Esophagus (tissue), 2 donors: ENCODE measurements at regions not wholly inside any gene's neighbourhood (a gene's known extent, or its start where the extent isn't known, plus 50 kb on each side); places are given as distances from the start of the nearest gene placed in this dataset.

Experiments used
- H3K27ac ChIP-seq, 2 donors: one replicate each; pipeline ENCODE4 v1.5.1; 2013; ENCODE audit warnings: low read depth in 2 of 2, mild to moderate bottlenecking in 2 of 2, inconsistent platforms in 1 of 2, low read length in 1 of 2, moderate library complexity in 1 of 2
- H3K27me3 ChIP-seq, 2 donors: one replicate each; pipeline ENCODE4 v1.6.1; 2013; ENCODE audit warnings: low read length in 2 of 2, control low read depth in 1 of 2, mild to moderate bottlenecking in 1 of 2; ENCODE audit not compliant: insufficient read depth in 2 of 2, control insufficient read depth in 1 of 2
- H3K36me3 ChIP-seq, 2 donors: one replicate each; pipeline ENCODE4 v1.6.1; 2013; ENCODE audit warnings: low read length in 1 of 2; ENCODE audit not compliant: control insufficient read depth in 2 of 2, insufficient read depth in 2 of 2
- H3K4me1 ChIP-seq, 2 donors: one replicate each; pipeline ENCODE4 v1.6.1; 2013; ENCODE audit warnings: low read length in 1 of 2; ENCODE audit not compliant: control insufficient read depth in 2 of 2, insufficient read depth in 2 of 2
- H3K4me3 ChIP-seq, 2 donors: one replicate each; pipeline ENCODE4 v1.5.1; 2013; ENCODE audit warnings: low read length in 2 of 2, mild to moderate bottlenecking in 2 of 2, low read depth in 1 of 2, moderate library complexity in 1 of 2
- H3K9me3 ChIP-seq, 2 donors: one replicate each; pipeline ENCODE4 v1.6.1; 2013; ENCODE audit warnings: mild to moderate bottlenecking in 2 of 2, low read depth in 1 of 2, low read length in 1 of 2, moderate library complexity in 1 of 2; ENCODE audit not compliant: control insufficient read depth in 2 of 2, insufficient read depth in 1 of 2
- WGBS, 2 donors: extraction: QIAGEN DNeasy Blood & Tissue Kit; methylation state at CpG; one replicate each; pipeline ENCODE4 v1.1.7; 2013; 5-methylcytosine and 5-hydroxymethylcytosine counted together
- donor health status: healthy with polysubstance abuse.
- donor health status: Bipolar disorder and iron deficiency.

DNA sequence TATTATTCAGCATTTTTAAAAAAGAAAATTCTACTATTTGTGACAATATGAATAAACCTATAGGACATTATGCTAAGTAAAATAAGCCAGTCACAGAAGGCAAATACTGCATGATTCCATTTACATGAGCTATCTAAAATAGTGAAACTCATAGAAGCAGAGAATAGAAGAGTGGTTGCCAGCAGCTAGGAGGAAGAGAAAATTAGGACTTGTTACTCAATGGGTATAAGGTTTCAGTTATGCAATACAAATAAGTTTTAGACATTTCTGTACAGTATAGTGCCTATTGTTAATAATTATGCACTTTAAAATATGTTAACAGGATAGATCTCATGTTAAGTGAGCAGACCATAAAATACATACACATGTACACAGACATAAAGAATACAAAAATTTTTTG, 73.8 kb upstream of the SPINK5 start:
- H3K4me3 ChIP-seq: no peak overlapping the region

DNA sequence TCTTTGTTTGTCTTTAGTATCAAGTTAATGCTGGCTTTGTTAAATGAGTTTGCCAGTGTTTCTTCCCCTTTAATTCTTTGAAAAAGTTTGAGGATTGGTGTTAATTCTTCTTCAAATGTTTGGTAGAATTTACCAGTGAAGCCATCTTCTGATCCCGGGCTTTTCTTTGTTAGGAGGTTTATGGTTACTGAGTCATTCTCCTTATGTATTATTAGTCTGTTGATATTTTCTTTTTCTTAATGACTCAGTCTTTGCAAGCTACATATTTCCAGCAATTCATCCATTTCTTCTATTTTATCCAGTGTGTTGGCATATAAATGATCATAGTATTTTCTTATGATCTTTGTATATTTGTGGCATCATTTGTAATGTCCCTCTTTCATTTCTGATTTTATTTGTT, 74.5 kb upstream of the SPINK5 start:
- Histone ChIP-seq H3K27me3 (no peaks in the 10 kb centered on the region), H3K36me3 (no peaks in the 10 kb centered on the region), H3K4me3 (no peak overlapping the region), H3K27ac (no peak overlapping the region), H3K9me3 (no peaks in the 10 kb centered on the region), H3K4me1 (no peaks in the 10 kb centered on the region)
- WGBS, 2 donors: 36 to 46% methylated on average over 1 of the region's 1 CpG

More for the DNA sequence above, 73.8 kb upstream of the SPINK5 start:
- no peaks in the 10 kb centered on the region for H3K27me3 ChIP-seq
- H3K4me1 ChIP-seq: no peaks in the 10 kb centered on the region
- H3K36me3 ChIP-seq: no peaks in the 10 kb centered on the region
- H3K9me3 ChIP-seq: no peaks in the 10 kb centered on the region
- H3K27ac ChIP-seq: no peak overlapping the region

DNA sequence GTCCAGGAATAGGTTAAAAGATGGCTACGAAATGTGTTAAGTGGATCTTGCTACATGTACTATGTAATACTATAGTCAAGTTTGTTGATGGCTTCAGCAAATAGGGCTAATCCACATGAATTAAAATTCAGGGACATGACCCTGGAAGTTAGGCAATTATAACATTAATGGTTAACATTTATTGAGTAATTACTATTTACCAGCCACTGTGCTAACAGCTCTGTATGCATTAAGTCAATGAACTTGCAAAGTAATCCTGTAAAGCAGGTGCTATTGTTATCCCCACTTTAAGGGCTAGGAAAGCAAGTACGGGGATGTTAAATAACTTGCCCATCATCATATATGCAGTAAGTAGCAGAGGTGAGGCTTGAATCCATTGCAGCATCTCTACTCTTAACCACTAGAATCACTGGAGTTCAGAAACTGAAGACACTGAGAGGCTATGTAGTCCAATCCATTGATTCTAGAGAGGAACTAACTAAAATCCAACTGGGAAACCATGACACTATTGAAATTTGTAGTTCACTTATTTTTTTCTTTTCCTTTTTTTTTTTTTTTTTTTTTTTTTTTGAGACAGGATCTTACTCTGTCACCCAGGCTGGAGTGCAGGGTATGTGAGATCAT, 77.5 kb upstream of the SPINK5 start:
- Histone ChIP-seq H3K9me3 (no peaks in the 10 kb centered on the region), H3K27ac (peak overlapping the region in 1 of 2 donors; percentile 16), H3K4me3 (no peak overlapping the region), H3K36me3 (no peaks in the 10 kb centered on the region), H3K4me1 (no peaks in the 10 kb centered on the region), H3K27me3 (no peaks in the 10 kb centered on the region)
- WGBS, 2 donors: 57 to 76% methylated on average over 2 of the region's 2 CpGs

DNA sequence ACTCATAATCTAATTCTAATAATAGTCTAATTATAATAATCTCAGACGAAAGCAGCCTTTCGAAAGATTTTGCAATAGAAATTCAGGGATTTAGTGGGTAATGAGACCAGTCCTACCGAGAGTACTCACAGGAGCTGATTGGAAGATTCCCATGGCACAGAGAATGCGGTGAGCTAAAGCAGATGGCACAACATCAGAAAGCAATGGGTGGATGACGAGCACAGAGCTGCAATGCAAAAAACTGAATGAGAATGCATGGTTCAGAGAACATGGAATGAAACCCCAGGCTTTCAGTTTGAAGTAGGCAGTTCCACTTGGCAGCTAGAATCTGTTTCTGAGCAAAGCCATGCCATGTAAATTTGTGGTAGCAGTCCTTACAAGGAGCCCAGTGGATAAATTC, 78.2 kb upstream of the SPINK5 start:
- WGBS, 2 donors: 45 to 76% methylated on average over 5 of the region's 5 CpGs
- Histone ChIP-seq H3K27ac (peak overlapping the region; percentile 0 to 12), H3K27me3 (no peaks in the 10 kb centered on the region), H3K4me3 (no peak overlapping the region), H3K9me3 (no peaks in the 10 kb centered on the region), H3K4me1 (no peaks in the 10 kb centered on the region), H3K36me3 (no peaks in the 10 kb centered on the region)

DNA sequence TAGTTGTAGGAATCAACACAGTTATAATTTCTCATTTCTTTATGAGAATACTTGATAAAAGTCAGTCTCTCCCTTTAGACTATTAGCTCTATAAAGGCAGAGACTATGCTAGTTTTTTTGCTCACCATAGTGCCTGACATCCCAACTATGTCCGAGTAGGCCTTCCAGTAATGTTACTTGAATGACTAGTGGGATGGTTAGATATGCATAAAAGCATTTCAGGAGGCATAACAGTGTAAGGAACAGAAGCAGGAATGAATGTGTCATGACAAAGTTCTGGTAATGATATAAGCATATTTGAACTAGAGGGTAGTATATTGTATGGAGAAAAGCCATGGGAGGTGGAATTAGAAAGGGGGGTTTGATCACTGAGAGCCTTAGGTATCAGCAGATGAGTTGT, 77.4 kb upstream of the C5orf46 start:
- WGBS, 2 donors: 78 to 85% methylated on average over 1 of the region's 1 CpG
- H3K27ac ChIP-seq: no peak overlapping the region
- no peaks in the 10 kb centered on the region for H3K4me1 ChIP-seq
- no peak overlapping the region for H3K4me3 ChIP-seq
- no peaks in the 10 kb centered on the region for H3K9me3 ChIP-seq
- no peaks in the 10 kb centered on the region for H3K36me3 ChIP-seq
- no peaks in the 10 kb centered on the region for H3K27me3 ChIP-seq

DNA sequence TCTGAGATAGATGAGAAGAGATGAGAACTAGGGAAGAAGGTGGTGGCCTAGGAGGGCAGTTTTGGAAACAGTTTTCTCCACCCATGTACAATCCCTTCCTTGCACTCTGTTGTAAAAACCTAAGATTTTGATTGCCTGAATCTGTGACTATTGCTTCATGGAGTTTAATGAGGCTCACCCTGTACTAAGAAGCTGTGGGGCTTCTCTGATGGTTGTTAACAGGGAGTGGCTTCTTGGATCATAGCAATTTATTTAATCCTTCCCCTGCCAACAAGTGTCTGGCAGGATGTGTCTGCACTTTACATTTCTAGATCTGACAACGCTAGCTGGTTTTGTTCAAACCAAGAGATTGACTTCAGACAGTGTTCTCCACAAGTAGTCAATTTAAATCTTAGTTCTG, 74.7 kb upstream of the C5orf46 start:
- H3K27me3 ChIP-seq: no peaks in the 10 kb centered on the region
- no peaks in the 10 kb centered on the region for H3K36me3 ChIP-seq
- no peaks in the 10 kb centered on the region for H3K4me1 ChIP-seq
- H3K4me3 ChIP-seq: no peak overlapping the region
- peak overlapping the region; percentile 60 to 85 for H3K27ac ChIP-seq
- H3K9me3 ChIP-seq: peaks cover 0 to 2% of the 10 kb centered on the region in 2 donors
- 33 to 42% methylated on average over 1 of the region's 1 CpG for WGBS, 2 donors

DNA sequence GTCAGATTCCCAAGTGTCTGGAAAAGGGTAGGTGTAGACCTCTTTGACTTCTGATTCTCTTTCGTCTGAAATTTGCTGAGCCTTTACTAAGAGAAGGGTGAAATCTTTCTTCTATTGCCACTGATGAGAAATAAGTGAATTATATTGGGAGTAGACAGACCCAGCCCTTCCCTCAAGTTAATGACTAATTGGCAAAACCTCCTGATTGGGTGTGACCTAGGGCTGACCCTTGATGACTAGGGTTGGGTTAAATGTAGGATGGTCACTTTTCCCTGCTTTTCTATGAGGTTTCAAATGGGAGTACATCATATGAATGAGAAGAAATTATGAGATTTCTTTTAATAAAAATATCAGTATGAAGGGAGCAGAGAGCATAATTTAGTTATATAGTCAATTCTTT, 73.4 kb upstream of the C5orf46 start:
- no peaks in the 10 kb centered on the region for H3K36me3 ChIP-seq
- WGBS, 2 donors: 51 to 86% methylated on average over 1 of the region's 1 CpG
- peaks cover 0 to 2% of the 10 kb centered on the region in 2 donors for H3K9me3 ChIP-seq
- H3K27ac ChIP-seq: no peak overlapping the region
- no peak overlapping the region for H3K4me3 ChIP-seq
- H3K4me1 ChIP-seq: no peaks in the 10 kb centered on the region
- no peaks in the 10 kb centered on the region for H3K27me3 ChIP-seq

DNA sequence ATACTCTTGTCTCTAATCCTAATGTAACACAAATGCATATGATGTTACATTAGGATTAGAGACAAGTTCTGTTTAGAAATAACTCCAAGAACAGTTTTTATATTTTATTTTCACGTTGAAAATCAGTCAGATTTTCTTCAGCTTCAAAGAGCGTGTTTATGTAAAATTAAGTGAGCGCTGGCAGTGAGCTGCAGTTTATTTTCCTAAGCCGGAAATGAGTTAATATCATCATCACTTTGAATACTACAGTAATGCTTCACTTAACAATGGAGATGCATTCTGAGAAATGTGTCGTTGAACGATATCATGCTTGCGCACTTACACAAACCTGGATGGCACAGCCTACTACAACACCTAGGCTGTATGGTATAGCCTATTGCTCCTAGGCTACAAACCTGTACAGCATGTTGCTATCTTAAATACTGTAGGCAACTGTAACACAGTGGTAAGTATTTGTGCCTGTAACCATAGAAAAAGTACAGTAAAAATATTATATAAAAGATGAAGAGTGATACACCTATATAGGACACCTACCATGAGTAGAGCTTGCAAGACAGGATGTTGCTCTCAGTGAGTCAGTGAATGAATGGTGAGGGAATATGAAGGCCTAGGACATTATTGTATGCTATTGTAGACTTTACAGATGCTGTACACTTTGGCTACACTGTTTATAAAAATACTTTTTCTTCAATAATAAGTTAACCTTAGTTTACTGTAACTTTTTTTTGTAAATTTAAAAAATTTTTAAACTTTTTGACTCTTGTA, 65.9 kb upstream of the C5orf46 start:
- Histone ChIP-seq H3K27ac (no peak overlapping the region), H3K27me3 (no peaks in the 10 kb centered on the region), H3K36me3 (no peaks in the 10 kb centered on the region), H3K4me3 (no peak overlapping the region), H3K4me1 (no peaks in the 10 kb centered on the region), H3K9me3 (no peaks in the 10 kb centered on the region)
- WGBS, 2 donors: 77 to 81% methylated on average over 7 of the region's 7 CpGs

DNA sequence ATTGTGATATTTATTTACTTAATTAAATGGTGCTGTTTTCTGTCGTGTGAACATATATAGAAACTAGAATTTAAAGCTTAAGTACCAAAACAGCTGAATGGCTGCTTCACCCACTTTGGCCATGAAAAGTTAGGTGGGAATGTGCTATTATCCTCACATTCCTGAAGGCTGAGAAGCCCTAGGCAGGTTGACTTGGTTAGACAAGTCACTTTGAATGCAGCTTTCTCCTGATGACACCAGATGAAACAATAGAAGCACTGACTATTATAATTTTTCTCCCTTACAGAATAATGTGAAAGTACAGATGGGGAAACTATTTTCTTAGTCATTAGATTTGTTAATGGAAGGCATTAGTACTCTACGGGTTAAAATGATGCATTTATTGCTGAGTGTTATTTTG, 65.1 kb upstream of the C5orf46 start:
- Histone ChIP-seq H3K27ac (peak overlapping the region in 1 of 2 donors; percentile 21), H3K9me3 (no peaks in the 10 kb centered on the region), H3K27me3 (no peaks in the 10 kb centered on the region), H3K4me3 (no peak overlapping the region), H3K4me1 (no peaks in the 10 kb centered on the region), H3K36me3 (no peaks in the 10 kb centered on the region)
- WGBS, 2 donors: 66 to 69% methylated on average over 2 of the region's 2 CpGs

DNA sequence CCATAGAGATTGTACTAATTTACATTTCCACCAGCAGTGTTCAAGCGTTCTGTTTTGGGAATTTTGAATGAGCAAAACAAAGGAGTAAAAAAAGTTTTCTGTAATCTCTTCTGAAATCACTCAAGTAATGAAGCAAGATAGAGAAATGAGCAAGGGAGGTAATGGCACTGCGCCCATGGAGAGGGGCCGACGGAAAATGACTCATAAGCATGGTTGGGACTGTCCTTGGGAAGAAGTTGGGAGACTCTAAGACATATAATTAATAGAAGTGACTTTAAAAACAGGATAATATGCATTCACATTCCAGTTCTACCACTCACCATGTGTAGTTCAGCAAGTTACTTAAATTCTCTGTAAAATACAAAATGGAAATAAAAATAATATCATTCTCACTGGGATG, 62.5 kb upstream of the C5orf46 start:
- H3K4me1 ChIP-seq: no peaks in the 10 kb centered on the region
- WGBS, 2 donors: 64 to 77% methylated on average over 4 of the region's 4 CpGs
- no peaks in the 10 kb centered on the region for H3K27me3 ChIP-seq
- no peaks in the 10 kb centered on the region for H3K36me3 ChIP-seq
- no peaks in the 10 kb centered on the region for H3K9me3 ChIP-seq
- H3K27ac ChIP-seq: no peak overlapping the region
- no peak overlapping the region for H3K4me3 ChIP-seq
